OCI-LY3 (cell line): ENCODE measurements at regions not wholly inside any gene's neighbourhood (a gene's known extent, or its start where the extent isn't known, plus 50 kb on each side); places are given as distances from the start of the nearest gene placed in this dataset.

ENCODE experiments used
- H2AFZ ChIP-seq: fragments of 200-600, 300-600 bp; shearing (Covaris generic); 2 replicates; pipeline ENCODE4 v1.6.0; 2014; ENCODE audit warnings: antibody characterized with exemption, low read depth, low read length
- H3K27ac ChIP-seq: fragments of 200-600, 300-600 bp; sonication (generic); 2 replicates; pipeline ENCODE4 v1.5.1; 2014; ENCODE audit warnings: mild to moderate bottlenecking, low read length, moderate library complexity, mixed read lengths
- H3K27me3 ChIP-seq: fragments of 200-600, 300-600 bp; sonication (generic); 2 replicates; pipeline ENCODE4 v1.6.1; 2014; ENCODE audit warnings: low read depth, low read length, mixed read lengths
- H3K36me3 ChIP-seq: fragments of 200-600, 300-600 bp; sonication (generic); replicated peaks from 2 replicates; pipeline ENCODE3; 2014; ENCODE audit warnings: low read depth, low read length, mixed read lengths
- H3K4me1 ChIP-seq: fragments of 300-600, 200-600 bp; sonication (generic); 2 replicates; pipeline ENCODE4 v1.6.1; 2014; ENCODE audit warnings: low read length, mixed read lengths
- H3K4me2 ChIP-seq: fragments of 200-600, 300-600 bp; sonication (generic); 2 replicates; pipeline ENCODE4 v1.6.1; 2014; ENCODE audit warnings: low read length, mixed read lengths
- H3K4me3 ChIP-seq: fragments of 300-600, 200-600 bp; sonication (generic); 2 replicates; pipeline ENCODE4 v1.5.1; 2014; ENCODE audit warnings: antibody characterized with exemption, mild to moderate bottlenecking, low read length, moderate library complexity
- H3K79me2 ChIP-seq: fragments of 300-600, 200-600 bp; shearing (Covaris generic); 2 replicates; pipeline ENCODE4 v1.6.1; 2014; ENCODE audit warnings: mild to moderate bottlenecking, low read length, mixed read lengths
- H3K9ac ChIP-seq: fragments of 300-600, 200-600 bp; shearing (Covaris generic); 2 replicates; pipeline ENCODE4 v1.6.0; 2014; ENCODE audit warnings: mild to moderate bottlenecking, low read length, moderate library complexity
- H3K9me3 ChIP-seq: fragments of 200-600, 300-600 bp; shearing (Covaris generic); 2 replicates; pipeline ENCODE4 v1.6.1; 2014; ENCODE audit warnings: low read length, mixed read lengths; ENCODE audit not compliant: insufficient read depth
- H4K20me1 ChIP-seq: fragments of 200-600, 300-600 bp; sonication (generic); 2 replicates; pipeline ENCODE4 v1.6.1; 2016; ENCODE audit warnings: low read length, mixed read lengths; ENCODE audit not compliant: insufficient read depth
- CTCF ChIP-seq: fragments of 200-600, 300-600 bp; sonication (generic); IDR thresholded peaks from 2 replicates; pipeline ENCODE4 v1.5.1; 2014; ENCODE audit warnings: antibody characterized with exemption, low read length, low read depth
- EZH2phosphoT487 ChIP-seq: fragments of 200-600 bp; shearing (Covaris generic); IDR thresholded peaks from 2 replicates; pipeline ENCODE4 v1.6.1; 2018; ENCODE audit warnings: antibody characterized with exemption, mixed run types, low read depth

- Histone ChIP-seq H4K20me1 (no peaks in the 10 kb centered on the region), H3K4me3 (no peak overlapping the region), H3K27me3 (no peaks in the 10 kb centered on the region), H3K9me3 (no peaks in the 10 kb centered on the region), H2AFZ (no peak overlapping the region), H3K36me3 (no peaks in the 10 kb centered on the region), H3K4me1 (no peaks in the 10 kb centered on the region), H3K27ac (no peak overlapping the region), H3K4me2 (no peak overlapping the region), H3K79me2 (no peaks in the 10 kb centered on the region), H3K9ac (no peak overlapping the region)
- TF ChIP-seq CTCF: no peak
- no peak for TF ChIP-seq EZH2phosphoT487
These were observed 100.7 kb upstream of the PTPRG start for GRCh38 chr3:61460636-61461035.

DNA sequence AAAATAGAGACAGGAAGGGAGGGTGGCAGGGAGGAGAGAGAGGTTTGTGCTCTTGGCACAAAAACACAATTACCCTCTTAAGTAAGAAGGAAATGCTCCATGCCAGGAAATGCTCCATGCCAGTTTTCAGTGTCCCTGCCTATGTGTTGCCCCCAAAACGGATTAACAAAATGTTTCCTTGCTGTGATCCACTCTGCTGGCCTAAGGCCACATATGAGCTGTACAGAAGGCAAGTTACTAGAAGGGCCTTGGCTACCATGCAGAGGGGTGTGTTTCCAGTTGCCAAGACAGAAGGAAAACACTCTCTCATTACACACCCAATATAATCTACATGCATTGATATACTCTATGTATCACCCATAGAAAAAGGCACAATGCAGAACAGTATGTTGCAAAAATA, 98.2 kb upstream of the PTPRG start:
- Histone ChIP-seq H2AFZ (no peak overlapping the region), H3K27ac (no peak overlapping the region), H3K36me3 (no peaks in the 10 kb centered on the region), H3K4me1 (peaks cover 5% of the 10 kb centered on the region; the same call in 1 of the 2 replicates), H3K9me3 (no peaks in the 10 kb centered on the region), H3K79me2 (no peaks in the 10 kb centered on the region), H3K4me3 (no peak overlapping the region), H4K20me1 (no peaks in the 10 kb centered on the region), H3K27me3 (no peaks in the 10 kb centered on the region), H3K9ac (no peak overlapping the region), H3K4me2 (no peak overlapping the region)
- TF ChIP-seq CTCF (no peak), EZH2phosphoT487 (no peak)

DNA sequence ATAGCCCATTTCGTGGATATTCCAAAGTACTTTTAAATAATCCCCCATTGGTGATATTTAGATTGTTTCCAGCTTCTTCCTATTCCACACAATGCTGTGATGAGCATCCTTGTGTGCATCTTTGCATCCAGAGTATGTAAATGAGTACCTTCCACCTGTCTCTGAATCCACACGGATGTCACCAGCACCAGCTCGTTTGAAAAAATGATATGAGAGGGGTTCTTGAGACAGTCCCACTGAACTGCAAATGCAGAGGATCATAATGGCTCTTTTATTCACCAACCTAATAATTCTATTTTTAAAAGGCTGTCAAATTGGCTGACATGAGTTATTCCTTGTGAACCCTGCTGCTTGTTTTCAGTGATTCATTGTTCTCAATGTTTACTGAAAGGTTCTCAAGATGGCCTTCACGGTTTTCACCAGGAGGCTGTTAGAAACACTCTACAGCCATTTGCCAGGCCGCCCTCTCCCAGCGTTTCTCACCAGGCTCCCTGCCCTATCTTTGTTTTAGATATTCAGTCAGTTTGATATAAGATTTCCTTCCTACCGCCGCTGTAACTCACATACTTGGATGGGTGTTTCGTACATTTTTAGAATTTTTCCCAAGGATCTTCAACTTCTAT, 96.7 kb upstream of the PTPRG start:
- Histone ChIP-seq H3K4me3 (no peak overlapping the region), H3K27ac (no peak overlapping the region), H3K4me2 (no peak overlapping the region), H3K9me3 (no peaks in the 10 kb centered on the region), H3K9ac (no peak overlapping the region), H4K20me1 (no peaks in the 10 kb centered on the region), H3K27me3 (no peaks in the 10 kb centered on the region; the same call in 1 of the 2 replicates), H3K4me1 (peaks cover 5% of the 10 kb centered on the region; the same call in 1 of the 2 replicates), H3K36me3 (no peaks in the 10 kb centered on the region), H2AFZ (no peak overlapping the region), H3K79me2 (no peaks in the 10 kb centered on the region)
- TF ChIP-seq EZH2phosphoT487 (no peak), CTCF (no peak)

DNA sequence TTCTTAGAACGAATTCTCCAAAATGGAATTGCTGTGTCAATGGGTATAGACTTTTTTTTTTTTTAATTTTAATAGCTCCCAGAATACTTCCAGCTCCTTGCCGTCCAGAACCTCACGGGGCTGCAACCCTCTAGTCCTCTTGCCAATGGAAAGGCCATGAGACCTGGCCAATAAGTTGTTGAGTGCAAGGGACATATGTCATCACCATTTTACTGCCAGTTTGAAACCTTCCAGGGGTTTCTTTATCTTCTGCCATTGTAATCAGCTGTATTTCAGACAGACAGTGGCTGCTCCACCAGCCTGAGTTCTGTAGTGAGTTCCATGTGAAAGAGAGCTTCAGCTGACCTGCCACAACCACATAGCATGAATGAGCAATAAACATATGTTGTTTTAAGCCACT, 95.0 kb upstream of the PTPRG start:
- H3K4me1 ChIP-seq: peaks cover 5% of the 10 kb centered on the region; the same call in 1 of the 2 replicates
- H3K4me3 ChIP-seq: no peak overlapping the region
- H3K4me2 ChIP-seq: no peak overlapping the region
- H3K9me3 ChIP-seq: no peaks in the 10 kb centered on the region
- H4K20me1 ChIP-seq: no peaks in the 10 kb centered on the region
- no peak overlapping the region for H3K27ac ChIP-seq
- H2AFZ ChIP-seq: no peak overlapping the region
- H3K36me3 ChIP-seq: no peaks in the 10 kb centered on the region
- no peak overlapping the region for H3K9ac ChIP-seq
- H3K27me3 ChIP-seq: no peaks in the 10 kb centered on the region; the same call in 1 of the 2 replicates
- H3K79me2 ChIP-seq: no peaks in the 10 kb centered on the region
- no peak for TF ChIP-seq CTCF
